A549 (cell line): ENCODE measurements at regions not wholly inside any gene's neighbourhood (a gene's known extent, or its start where the extent isn't known, plus 50 kb on each side); places are given as distances from the start of the nearest gene placed in this dataset.

Experiments used
- ATAC-seq, 2 experiments: fragments of 200-7000 bp in 1 of 2; fragments of >200 bp in 1 of 2; cut with Nextera tagmentation in 1 of 2; cut with Tn5 transposase in 1 of 2; 3 replicates each; pipeline versions ENCODE4 v1.8.0 to v1.9.1; 2018 to 2020; ENCODE audit warnings: mild to moderate bottlenecking in 1 of 2, moderate library complexity in 1 of 2
- CTCF ChIA-PET: fragments of 300-600 bp; sonication (Branson Sonifier 250); formaldehyde crosslinking; extraction: SDS; loops from one replicate; lab custom pipeline; 2021; ENCODE audit warnings: antibody characterized with exemption, inconsistent platforms; lab: Yijun Ruan, JAX
- POLR2A ChIA-PET: fragments of 350-600 bp; formaldehyde crosslinking; extraction: SDS; loops from one replicate; lab custom pipeline; 2021; ENCODE audit warnings: antibody characterized with exemption, inconsistent platforms; lab: Yijun Ruan, JAX
- DNase-seq, 2 experiments: peaks; one replicate each; pipeline versions ENCODE4 v3.0.0 to v3.0.0-alpha.2; 2011 to 2016; ENCODE audit warnings: low read depth in 1 of 2, low spot score in 1 of 2
- FAIRE-seq: peaks from 2 replicates; lab custom pipeline; 2011; peaks lifted over from hg19 to GRCh38; lab: Jason Lieb, UNC
- H3K27ac ChIP-seq, 2 experiments: fragments of >200 bp; sonication (Bioruptor Twin); formaldehyde crosslinking; 3 replicates each; pipeline ENCODE4 v1.5.1; 2016 to 2017
- H3K4me1 ChIP-seq: fragments of >200 bp; sonication (Bioruptor Twin); formaldehyde crosslinking; 3 replicates; pipeline ENCODE4 v1.6.1; 2016
- H3K4me2 ChIP-seq: fragments of >200 bp; sonication (Bioruptor Twin); formaldehyde crosslinking; 3 replicates; pipeline ENCODE4 v1.6.1; 2016
- H3K4me3 ChIP-seq: fragments of >200 bp; sonication (Bioruptor Twin); formaldehyde crosslinking; 3 replicates; pipeline ENCODE4 v1.5.1; 2016
- H3K9me3 ChIP-seq: fragments of >200 bp; sonication (Bioruptor Twin); formaldehyde crosslinking; 3 replicates; pipeline ENCODE4 v1.6.1; 2016
- BCL3 ChIP-seq: fragments of >200 bp; sonication (Bioruptor Twin); formaldehyde crosslinking; IDR thresholded peaks from 3 replicates; pipeline ENCODE4 v1.6.1; 2016
- CBX2 ChIP-seq: fragments of 200-600 bp; sonication (generic); IDR thresholded peaks from 2 replicates; pipeline ENCODE4 v1.6.1; 2016; ENCODE audit warnings: low read depth, mild to moderate bottlenecking, borderline replicate concordance
- CHD4 ChIP-seq: fragments of 200-600 bp; sonication (generic); IDR thresholded peaks from 2 replicates; pipeline ENCODE4 v1.6.1; 2016; ENCODE audit warnings: antibody characterized with exemption, mild to moderate bottlenecking, borderline replicate concordance
- ELK1 ChIP-seq: fragments of 150-350 bp; IDR thresholded peaks from 2 replicates; pipeline ENCODE4 v1.6.1; 2014; ENCODE audit warnings: low read depth, mild to moderate bottlenecking, low read length
- FOXS1 ChIP-seq: fragments of 250-450 bp; sonication (Bioruptor Pico); IDR thresholded peaks from 2 replicates; pipeline ENCODE4 v1.5.0; 2020; ENCODE audit warnings: mild to moderate bottlenecking, moderate library complexity
- GATA3 ChIP-seq: IDR thresholded peaks from 2 replicates; pipeline ENCODE4 v1.6.1; 2012; ENCODE audit warnings: borderline replicate concordance
- HOXA7 ChIP-seq: fragments of 250-450 bp; sonication (Bioruptor Pico); IDR thresholded peaks from 2 replicates; pipeline ENCODE4 v1.5.0; 2020; ENCODE audit warnings: mild to moderate bottlenecking, moderate library complexity
- JUN ChIP-seq, 2 experiments: fragments of >200 bp; sonication (Bioruptor Twin); formaldehyde crosslinking; IDR thresholded peaks; 2 replicates in 1 of 2; 3 replicates in 1 of 2; pipeline ENCODE4 v1.6.1; 2016 to 2017
- JUNB ChIP-seq: fragments of >200 bp; sonication (Bioruptor Twin); formaldehyde crosslinking; IDR thresholded peaks from 2 replicates; pipeline ENCODE4 v1.6.1; 2016
- KDM1A ChIP-seq: fragments of 200-600 bp; sonication (generic); IDR thresholded peaks from 2 replicates; pipeline ENCODE4 v1.6.1; 2016; ENCODE audit warnings: low read depth, mild to moderate bottlenecking
- MAFK ChIP-seq: fragments of 450-650 bp; IDR thresholded peaks from 2 replicates; pipeline ENCODE4 v1.6.1; 2014; ENCODE audit not compliant: partially characterized antibody
- MAX ChIP-seq: IDR thresholded peaks from 2 replicates; pipeline ENCODE4 v1.6.1; 2012
- MAZ ChIP-seq: fragments of 150-350 bp; IDR thresholded peaks from 2 replicates; pipeline ENCODE4 v1.6.1; 2014; ENCODE audit warnings: antibody characterized with exemption, low read depth, low read length, borderline replicate concordance
- NPAS2 ChIP-seq: fragments of 250-450 bp; sonication (Bioruptor Pico); IDR thresholded peaks from 2 replicates; pipeline ENCODE4 v1.8.0; 2022; ENCODE audit warnings: mild to moderate bottlenecking, moderate library complexity, borderline replicate concordance
- PBX3 ChIP-seq: IDR thresholded peaks from 2 replicates; pipeline ENCODE4 v1.6.1; 2012
- PHF8 ChIP-seq: fragments of 200-600 bp; sonication (generic); IDR thresholded peaks from 2 replicates; pipeline ENCODE4 v1.6.1; 2016; ENCODE audit warnings: low read depth, mild to moderate bottlenecking, antibody characterized with exemption, moderate library complexity, borderline replicate concordance
- POLR2A ChIP-seq: IDR thresholded peaks from 2 replicates; pipeline ENCODE4 v1.6.1; 2012; ENCODE audit warnings: mild to moderate bottlenecking, low read length
- RCOR1 ChIP-seq: fragments of 150-350 bp; IDR thresholded peaks from 2 replicates; pipeline ENCODE4 v1.6.1; 2014; ENCODE audit warnings: antibody characterized with exemption, low read length, low read depth
- REST ChIP-seq: fragments of 200-600 bp; sonication (generic); IDR thresholded peaks from 2 replicates; pipeline ENCODE4 v1.6.1; 2016; ENCODE audit warnings: antibody characterized with exemption, mild to moderate bottlenecking, moderate library complexity
- SMC3 ChIP-seq: fragments of >200 bp; sonication (Bioruptor Twin); formaldehyde crosslinking; IDR thresholded peaks from 3 replicates; pipeline ENCODE4 v1.6.1; 2018; ENCODE audit warnings: inconsistent platforms
- SREBF2 ChIP-seq: fragments of 450-650 bp; IDR thresholded peaks from 2 replicates; pipeline ENCODE4 v1.6.1; 2014; ENCODE audit warnings: mild to moderate bottlenecking, moderate library complexity
- TFCP2L1 ChIP-seq: fragments of 250-450 bp; sonication (Bioruptor Pico); IDR thresholded peaks from 2 replicates; pipeline ENCODE4 v1.5.0; 2021; ENCODE audit warnings: mild to moderate bottlenecking
- TP53 ChIP-seq: fragments of 250-450 bp; sonication (Bioruptor Pico); IDR thresholded peaks from 2 replicates; pipeline ENCODE4 v1.5.0; 2021; ENCODE audit warnings: mild to moderate bottlenecking, moderate library complexity
- ZFP36 ChIP-seq: fragments of 450-650 bp; IDR thresholded peaks from 2 replicates; pipeline ENCODE4 v1.6.1; 2014; ENCODE audit warnings: borderline replicate concordance; ENCODE audit not compliant: partially characterized antibody
- WGBS: methylation state at CpG from one replicate; pipeline ENCODE4 v1.1.6; 2017; ENCODE audit errors: missing lambda C conversion rate; 5-methylcytosine and 5-hydroxymethylcytosine counted together

- Histone ChIP-seq H3K4me1 (peaks cover 16% of the 10 kb centered on the region), H3K4me2 (no peak overlapping the region), H3K4me3 (no peak overlapping the region), H3K9me3 (no peaks in the 10 kb centered on the region), H3K27ac (no peak overlapping the region)
- ChIA-PET CTCF (interaction anchor here (0.6 to 1.3 kb wide), 5 partner anchors 11 to 860 kb away, joined by 3 to 5 read pairs (median 3); no protein-coding TSS in a partner anchor), POLR2A (no interaction called here)
- ATAC-seq (no peak), DNase-seq (no peak), FAIRE-seq (no peak)
- TF ChIP-seq CBX2 (no peak), REST (no peak), KDM1A (no peak), SMC3 (no peak), SREBF2 (no peak), POLR2A (no peak), CHD4 (no peak), ZFP36 (no peak), RCOR1 (no peak), PBX3 (no peak), MAFK (no peak), PHF8 (no peak), JUNB (no peak), TFCP2L1 (no peak), NPAS2 (CRISPR knock-in tag) (no peak), MAX (no peak), ELK1 (no peak), MAZ (no peak), HOXA7 (CRISPR knock-in tag) (no peak), TP53 (CRISPR knock-in tag) (no peak)
- 62% methylated on average over 17 of the region's 17 CpGs for WGBS
These were observed 115.7 kb upstream of the COPS8 start for GRCh38 chr2:236969767-236970655.

- TF ChIP-seq HOXA7 (CRISPR knock-in tag) (no peak), MAX (no peak), JUN (IDR thresholded peaks at IDR 0.05) (no peak), ZFP36 (no peak), GATA3 (no peak), BCL3 (no peak), FOXS1 (CRISPR knock-in tag) (no peak), REST (no peak)
- TF ChIP-seq, all 56 proteins: peak for 0
- ChIA-PET CTCF (interaction anchor here (0.6 to 1.3 kb wide), 5 partner anchors 10 to 860 kb away, joined by 3 to 5 read pairs (median 3); no protein-coding TSS in a partner anchor), POLR2A (no interaction called here)
- Histone ChIP-seq H3K4me3 (no peak overlapping the region), H3K27ac (no peak overlapping the region), H3K9me3 (no peaks in the 10 kb centered on the region), H3K4me1 (peaks cover 16% of the 10 kb centered on the region), H3K4me2 (no peak overlapping the region)
- ATAC-seq (no peak), DNase-seq (no peak), FAIRE-seq (no peak)
- WGBS: 43% methylated on average over 3 of the region's 3 CpGs
These were observed 115.1 kb upstream of the COPS8 start for GRCh38 chr2:236970656-236971010.
